ENCODE measurements at regions not wholly inside any gene's neighbourhood (a gene's known extent, or its start where the extent isn't known, plus 50 kb on each side); places are given as distances from the start of the nearest gene placed in this dataset.

DNA sequence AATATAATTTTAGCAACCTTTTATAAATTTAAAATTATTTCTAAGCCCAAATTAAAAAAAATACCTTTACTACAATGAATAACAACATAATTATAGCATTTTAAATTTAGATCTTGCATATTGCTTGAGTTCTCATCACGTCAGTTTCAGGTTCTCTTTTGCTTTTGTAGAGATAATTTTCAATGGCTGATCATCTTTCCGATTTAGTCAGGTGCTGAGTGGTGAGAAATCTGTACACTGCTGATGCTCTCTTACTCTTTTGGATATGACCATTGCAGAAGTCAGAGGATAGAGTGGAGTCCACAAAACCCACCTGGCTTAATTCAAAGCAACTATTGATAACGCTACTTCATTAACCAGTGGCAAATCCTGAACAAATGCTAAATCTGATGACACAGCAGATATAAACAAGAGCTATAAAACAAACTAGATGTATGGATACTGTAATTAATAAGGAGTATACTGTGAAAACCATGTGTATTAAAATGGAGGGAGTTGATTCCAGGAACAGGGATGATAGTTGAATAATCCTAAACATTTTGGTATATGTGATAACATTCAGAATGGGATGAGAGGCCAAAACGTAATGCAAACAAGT, 394.8 kb downstream of the CSNK1G3 start:
- no peak for DNase-seq (ENCODE audit: low spot score)
- in situ Hi-C loops (cut with MboI; ENCODE audit: low pct_unique_long_range_greater_than_20kb, low sequenced_read_pairs, unreplicated experiment): no loop called here
- TF ChIP-seq, protein P1, sequence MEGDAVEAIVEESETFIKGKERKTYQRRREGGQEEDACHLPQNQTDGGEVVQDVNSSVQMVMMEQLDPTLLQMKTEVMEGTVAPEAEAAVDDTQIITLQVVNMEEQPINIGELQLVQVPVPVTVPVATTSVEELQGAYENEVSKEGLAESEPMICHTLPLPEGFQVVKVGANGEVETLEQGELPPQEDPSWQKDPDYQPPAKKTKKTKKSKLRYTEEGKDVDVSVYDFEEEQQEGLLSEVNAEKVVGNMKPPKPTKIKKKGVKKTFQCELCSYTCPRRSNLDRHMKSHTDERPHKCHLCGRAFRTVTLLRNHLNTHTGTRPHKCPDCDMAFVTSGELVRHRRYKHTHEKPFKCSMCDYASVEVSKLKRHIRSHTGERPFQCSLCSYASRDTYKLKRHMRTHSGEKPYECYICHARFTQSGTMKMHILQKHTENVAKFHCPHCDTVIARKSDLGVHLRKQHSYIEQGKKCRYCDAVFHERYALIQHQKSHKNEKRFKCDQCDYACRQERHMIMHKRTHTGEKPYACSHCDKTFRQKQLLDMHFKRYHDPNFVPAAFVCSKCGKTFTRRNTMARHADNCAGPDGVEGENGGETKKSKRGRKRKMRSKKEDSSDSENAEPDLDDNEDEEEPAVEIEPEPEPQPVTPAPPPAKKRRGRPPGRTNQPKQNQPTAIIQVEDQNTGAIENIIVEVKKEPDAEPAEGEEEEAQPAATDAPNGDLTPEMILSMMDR (IDR thresholded peaks at IDR 0.05; ENCODE audit: extremely low read depth, insufficient read depth, missing control alignments): no peak

DNA sequence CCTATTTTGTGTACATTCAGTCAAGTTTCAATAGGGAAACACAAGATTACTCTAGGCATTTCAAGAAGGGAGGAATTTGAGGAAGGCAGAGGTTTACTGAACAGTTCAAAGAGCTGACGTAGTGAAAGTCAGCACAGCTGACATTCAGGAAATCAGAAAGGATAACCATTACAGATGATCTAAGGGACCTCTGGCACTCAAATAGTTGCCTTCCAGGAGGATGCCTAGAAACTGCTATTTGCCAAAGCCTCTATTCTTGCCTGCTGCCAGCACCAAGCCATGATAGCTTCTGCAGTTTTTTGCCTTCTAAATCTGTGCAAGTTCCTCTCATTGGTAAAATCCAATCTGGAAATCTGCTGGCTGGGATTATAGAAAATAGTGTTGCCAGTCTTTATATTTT, 373.1 kb downstream of the CSNK1G3 start:
- no peak for DNase-seq (ENCODE audit: low spot score)

DNA sequence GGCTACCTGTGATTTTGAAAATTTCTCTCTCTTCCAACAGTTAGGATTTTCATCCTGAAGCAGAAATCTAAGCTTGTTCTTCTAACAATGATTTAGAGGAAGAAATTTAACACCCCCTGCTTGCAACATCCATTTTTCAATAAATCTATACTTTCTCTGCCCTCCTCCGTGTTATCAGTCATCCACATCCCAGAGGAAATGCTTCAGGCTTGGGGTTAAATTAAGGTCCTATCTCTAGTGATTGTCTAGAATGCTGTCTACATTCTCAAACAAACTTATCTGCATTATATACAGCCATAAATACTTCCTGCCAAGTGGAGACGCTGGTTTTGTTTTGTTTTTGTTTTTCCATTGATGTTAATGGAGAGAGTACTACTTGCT, 371.0 kb downstream of the CSNK1G3 start:
- DNase-seq (ENCODE audit: low spot score): no peak
- in situ Hi-C loops (cut with MboI; ENCODE audit: low pct_unique_long_range_greater_than_20kb, low sequenced_read_pairs, unreplicated experiment): no loop called here
- TF ChIP-seq, protein P1 (IDR thresholded peaks at IDR 0.05; ENCODE audit: extremely low read depth, insufficient read depth, missing control alignments): no peak

More for the DNA sequence above, 373.1 kb downstream of the CSNK1G3 start:
- TF ChIP-seq, protein P1 (IDR thresholded peaks at IDR 0.05; ENCODE audit: extremely low read depth, insufficient read depth, missing control alignments): no peak
- in situ Hi-C loops (cut with MboI; ENCODE audit: low pct_unique_long_range_greater_than_20kb, low sequenced_read_pairs, unreplicated experiment): no loop called here

DNA sequence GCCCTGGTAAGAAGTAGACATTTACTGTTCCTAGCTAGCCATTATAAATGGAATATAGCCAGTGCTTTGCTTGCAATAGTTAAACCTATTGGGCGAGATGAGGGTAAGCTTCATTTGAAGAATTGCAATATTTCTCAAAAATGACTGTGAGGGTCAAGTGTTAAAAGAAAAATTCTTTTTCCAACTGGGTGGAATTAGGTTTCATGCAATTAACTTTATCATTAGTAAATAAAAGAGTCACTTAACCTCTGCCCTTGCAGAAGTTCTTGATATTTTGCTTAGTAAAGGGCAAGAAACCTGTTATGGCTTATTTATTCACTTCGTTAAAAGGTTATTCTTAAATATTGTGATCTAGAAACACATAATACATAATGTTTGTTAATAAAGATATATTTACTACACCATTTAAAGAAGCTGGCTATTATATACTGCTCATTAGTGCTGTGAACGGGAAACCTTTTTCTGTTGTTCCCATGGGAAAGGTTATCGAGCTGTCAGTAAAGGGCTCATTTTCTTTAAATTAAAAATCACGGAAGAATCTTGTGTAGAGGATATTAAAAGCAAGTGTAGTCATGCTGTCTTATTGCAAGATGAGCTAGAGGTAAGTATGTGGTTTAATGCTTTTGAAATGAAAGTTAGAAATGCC, 370.5 kb downstream of the CSNK1G3 start:
- TF ChIP-seq, protein P1 (IDR thresholded peaks at IDR 0.05; ENCODE audit: extremely low read depth, insufficient read depth, missing control alignments): no peak
- in situ Hi-C loops (cut with MboI; ENCODE audit: low pct_unique_long_range_greater_than_20kb, low sequenced_read_pairs, unreplicated experiment): no loop called here
- no peak for DNase-seq (ENCODE audit: low spot score)

DNA sequence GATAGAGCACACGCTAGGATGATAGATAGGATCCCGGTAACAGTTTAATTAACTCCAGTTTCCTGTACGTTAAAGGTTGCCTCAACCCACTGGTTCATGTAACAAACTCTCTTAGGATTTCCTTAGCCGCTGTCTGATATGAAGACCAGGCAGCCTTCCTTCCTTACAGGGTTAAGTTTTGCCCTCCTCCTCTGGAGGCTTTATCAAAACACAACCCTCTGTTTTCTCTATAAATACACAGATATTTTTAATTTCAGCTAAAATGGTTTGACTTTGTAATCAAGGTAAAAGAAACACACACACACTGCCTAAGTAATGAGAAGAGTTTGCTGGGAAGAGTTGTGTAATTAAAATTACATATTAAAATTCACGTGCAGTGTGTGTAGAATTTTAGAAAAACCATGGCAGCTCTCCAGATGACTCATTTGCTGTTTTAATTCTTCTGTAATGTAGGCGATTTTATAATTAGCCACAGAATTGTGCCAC, 369.8 kb downstream of the CSNK1G3 start:
- TF ChIP-seq, protein P1 (IDR thresholded peaks at IDR 0.05; ENCODE audit: extremely low read depth, insufficient read depth, missing control alignments): no peak
- in situ Hi-C loops (cut with MboI; ENCODE audit: low pct_unique_long_range_greater_than_20kb, low sequenced_read_pairs, unreplicated experiment): no loop called here
- no peak for DNase-seq (ENCODE audit: low spot score)

DNA sequence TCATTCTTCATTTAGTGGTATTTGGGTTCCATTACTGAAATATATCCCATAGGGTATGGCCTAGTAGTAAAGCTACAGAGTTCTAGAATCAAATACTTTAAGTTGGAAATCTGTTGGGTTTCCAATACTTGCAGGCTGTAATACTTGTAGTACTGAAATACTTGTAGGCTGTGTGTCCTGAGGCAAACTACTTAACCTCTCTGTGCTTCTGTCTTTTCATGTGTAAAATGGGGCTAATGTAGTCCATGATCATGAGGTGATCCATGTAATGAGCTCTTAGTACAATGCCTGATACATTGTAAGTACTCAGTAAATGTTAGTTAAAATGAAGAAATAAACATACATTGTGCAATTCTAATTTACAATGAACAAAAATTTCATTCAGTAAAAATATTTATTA, 368.9 kb downstream of the CSNK1G3 start:
- no peak for DNase-seq (ENCODE audit: low spot score)
- TF ChIP-seq, protein P1 (IDR thresholded peaks at IDR 0.05; ENCODE audit: extremely low read depth, insufficient read depth, missing control alignments): no peak
- in situ Hi-C loops (cut with MboI; ENCODE audit: low pct_unique_long_range_greater_than_20kb, low sequenced_read_pairs, unreplicated experiment): no loop called here
